ENCODE measurements at regions not wholly inside any gene's neighbourhood (a gene's known extent, or its start where the extent isn't known, plus 50 kb on each side); places are given as distances from the start of the nearest gene placed in this dataset.

- TF ChIP-seq EZH2 (IDR thresholded peaks at IDR 0.05; ENCODE audit: borderline replicate concordance, insufficient read depth, low read length, poor library complexity, severe bottlenecking) = no peak
- no peak for TF ChIP-seq TAF1 (IDR thresholded peaks at IDR 0.05; ENCODE audit: low read depth)
- no peak for TF ChIP-seq MXI1 (conservative IDR thresholded peaks at IDR 0.05; ENCODE audit: poor library complexity, severe bottlenecking)
- no peak for TF ChIP-seq CTCF (IDR thresholded peaks at IDR 0.05; ENCODE audit: poor library complexity, severe bottlenecking)
- TF ChIP-seq SMC3 (conservative IDR thresholded peaks at IDR 0.05; ENCODE audit: poor library complexity) = no peak
- TF ChIP-seq POLR2AphosphoS5 (IDR thresholded peaks at IDR 0.05) = no peak
- no peak for TF ChIP-seq EP300 (conservative IDR thresholded peaks at IDR 0.05; ENCODE audit: poor library complexity, severe bottlenecking)
- no peak for TF ChIP-seq RAD21 (conservative IDR thresholded peaks at IDR 0.05)
- TF ChIP-seq REST (IDR thresholded peaks at IDR 0.05; ENCODE audit: borderline replicate concordance) = no peak
- no peaks in the 10 kb centered on the region for H3K9me3 ChIP-seq (ENCODE audit: low read length)
- H3K9ac ChIP-seq (ENCODE audit: low read length) = no peak overlapping the region
These were observed 70.1 kb downstream of the DNTTIP2 start for GRCh38 chr1:93808871-93809270.

GRCh38 chr1:93807311-93807930 is 71.6 kb downstream of the DNTTIP2 start:
- no peak overlapping the region for H3K27ac ChIP-seq (ENCODE audit: low read length)
- no peaks in the 10 kb centered on the region for H3K79me2 ChIP-seq (replicated peaks; ENCODE audit: insufficient read depth, low read length)
- no peak overlapping the region for H3K9ac ChIP-seq (ENCODE audit: low read length)
- no peaks in the 10 kb centered on the region for H3K36me3 ChIP-seq (ENCODE audit: insufficient read depth, low read length)
- H2AFZ ChIP-seq (ENCODE audit: low read depth, low read length) = no peak overlapping the region
- no peak for TF ChIP-seq EZH2 (IDR thresholded peaks at IDR 0.05; ENCODE audit: borderline replicate concordance, insufficient read depth, low read length, poor library complexity, severe bottlenecking)
- TF ChIP-seq POLR2AphosphoS5 (IDR thresholded peaks at IDR 0.05) = no peak
- no peak for TF ChIP-seq REST (IDR thresholded peaks at IDR 0.05; ENCODE audit: borderline replicate concordance)
- no peak overlapping the region for H3K4me3 ChIP-seq (ENCODE audit: low read length)
- no peaks in the 10 kb centered on the region for H3K9me2 ChIP-seq (ENCODE audit: insufficient read depth, low read length)
- no peak overlapping the region for H3K4me2 ChIP-seq (ENCODE audit: low read length)
- H3K27me3 ChIP-seq (ENCODE audit: insufficient read depth, low read depth, low read length) = no peaks in the 10 kb centered on the region
- no peaks in the 10 kb centered on the region for H4K20me1 ChIP-seq (ENCODE audit: insufficient read depth)
- no peaks in the 10 kb centered on the region for H3K9me3 ChIP-seq (ENCODE audit: low read length)
- H3F3A ChIP-seq (ENCODE audit: insufficient read depth, low read length, poor library complexity, severe bottlenecking) = no peaks in the 10 kb centered on the region

More at GRCh38 chr1:93808871-93809270, 70.1 kb downstream of the DNTTIP2 start:
- Histone ChIP-seq H3K4me3 (ENCODE audit: low read length) (no peak overlapping the region), H2AFZ (ENCODE audit: low read depth, low read length) (no peak overlapping the region), H3K9me2 (ENCODE audit: insufficient read depth, low read length) (no peaks in the 10 kb centered on the region), H3K79me2 (replicated peaks; ENCODE audit: insufficient read depth, low read length) (no peaks in the 10 kb centered on the region), H3K27me3 (ENCODE audit: insufficient read depth, low read depth, low read length) (no peaks in the 10 kb centered on the region), H3K36me3 (ENCODE audit: insufficient read depth, low read length) (no peaks in the 10 kb centered on the region), H3K27ac (ENCODE audit: low read length) (no peak overlapping the region), H3F3A (ENCODE audit: insufficient read depth, low read length, poor library complexity, severe bottlenecking) (no peaks in the 10 kb centered on the region), H4K20me1 (ENCODE audit: insufficient read depth) (no peaks in the 10 kb centered on the region), H3K4me2 (ENCODE audit: low read length) (no peak overlapping the region)

All from neural cell (in vitro differentiated cells).